CD4-positive, alpha-beta T cell treated with Interleukin-17A for 1 hour (primary cell): ENCODE measurements at regions not wholly inside any gene's neighbourhood (a gene's known extent, or its start where the extent isn't known, plus 50 kb on each side); places are given as distances from the start of the nearest gene placed in this dataset.

ENCODE experiments used
- DNase-seq: peaks from one replicate; pipeline ENCODE4 v3.0.0-alpha.2; 2020

DNA sequence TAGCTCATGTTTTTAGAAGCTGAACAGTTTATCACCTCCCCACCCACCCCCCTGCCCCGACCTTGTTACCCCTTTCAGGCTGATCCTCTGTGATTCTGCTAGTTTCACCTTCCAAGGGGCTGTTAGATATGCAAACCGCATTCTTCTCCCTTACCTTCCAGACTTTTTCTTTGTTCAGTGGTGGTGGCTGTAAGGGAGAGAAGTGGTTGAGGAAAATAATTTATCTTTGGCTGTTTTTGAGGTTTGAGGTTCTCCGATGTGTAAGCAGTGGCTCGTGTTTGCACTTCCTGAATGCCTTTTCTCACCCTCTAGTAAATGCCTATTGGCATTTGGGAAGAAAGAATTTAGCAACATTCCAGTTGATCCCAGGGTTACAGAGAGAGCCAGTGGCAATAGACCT, 69.4 kb upstream of the KCNG1 start:
- DNase-seq = no peak

DNA sequence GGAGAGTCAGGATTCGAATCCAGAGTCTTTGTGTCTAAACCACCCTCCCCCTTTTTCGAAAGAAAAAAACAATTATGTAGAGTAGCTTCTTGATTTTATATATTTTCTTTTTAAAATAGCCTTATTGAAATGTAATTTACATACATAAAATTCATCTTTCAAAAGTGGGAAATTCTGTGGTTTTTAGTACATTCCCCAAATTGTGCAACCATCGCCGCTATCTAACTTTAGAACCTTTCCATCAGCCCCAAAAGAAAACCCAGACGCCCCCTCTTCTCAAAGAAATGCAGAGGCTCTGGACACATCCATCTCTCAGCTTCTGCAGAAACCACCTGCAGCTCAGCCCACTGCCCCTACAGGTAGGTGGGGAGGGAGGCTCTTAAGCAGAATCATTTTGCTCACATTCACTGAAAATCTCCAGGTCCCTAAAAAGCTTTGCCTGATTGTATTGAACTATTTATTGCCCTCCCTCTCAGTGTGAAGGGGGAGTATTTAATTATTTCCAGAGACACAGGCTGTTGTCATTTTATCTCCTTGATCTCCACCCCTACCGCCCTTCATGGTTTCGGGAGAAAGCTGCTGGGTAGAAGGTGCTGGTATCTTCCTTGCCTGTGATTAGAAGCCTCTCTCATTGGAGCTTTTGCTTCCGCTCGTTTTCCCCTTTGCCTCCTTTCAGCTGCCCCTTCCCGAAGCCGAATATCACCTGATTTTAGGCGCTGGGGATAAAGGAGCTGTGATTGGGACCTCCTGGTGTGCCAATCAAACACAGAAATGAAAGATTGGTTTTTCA, 68.7 kb upstream of the KCNG1 start:
- DNase-seq = no peak

DNA sequence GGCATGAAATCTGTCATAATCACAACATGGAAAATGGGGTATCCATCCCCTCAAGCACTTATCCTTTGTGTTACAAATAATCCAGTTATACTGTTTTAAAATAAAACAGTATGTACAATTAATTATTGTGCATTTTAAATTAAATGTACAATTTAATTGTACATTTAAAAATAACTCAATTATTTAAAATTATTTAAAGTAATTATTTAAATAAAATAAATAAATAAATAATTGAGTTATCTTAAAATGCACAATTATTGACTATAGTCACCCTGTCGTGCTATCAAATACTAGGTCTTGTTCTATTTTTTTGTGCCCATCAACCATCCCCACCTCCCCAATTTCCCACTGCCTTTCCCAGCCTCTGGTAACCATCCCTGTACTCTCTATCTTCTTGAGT, 66.9 kb upstream of the KCNG1 start:
- DNase-seq = no peak

DNA sequence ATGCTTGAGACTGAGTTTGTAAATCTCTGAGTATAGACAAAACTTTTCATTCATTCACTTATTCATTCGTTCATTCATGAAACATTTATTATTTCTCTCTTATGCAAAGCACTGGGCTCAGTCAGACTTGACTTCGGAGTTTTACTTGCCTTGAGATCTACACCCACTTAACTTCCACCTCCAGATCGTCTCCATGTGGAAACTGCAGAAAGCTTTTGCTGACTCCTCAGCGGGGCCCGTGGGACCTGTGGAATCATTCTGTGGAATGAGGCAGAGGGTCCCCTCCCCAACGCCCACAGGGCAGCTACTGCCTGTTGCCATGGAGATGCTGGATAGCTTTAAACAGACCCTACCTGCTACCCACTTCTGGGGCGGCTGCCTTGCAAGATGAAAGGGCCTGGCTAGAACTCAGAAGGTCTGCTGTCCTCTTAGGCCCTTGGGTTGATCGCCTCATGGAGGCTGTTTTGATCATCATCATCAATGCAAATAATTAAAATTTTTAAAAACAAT, 66.4 kb upstream of the KCNG1 start:
- no peak for DNase-seq

DNA sequence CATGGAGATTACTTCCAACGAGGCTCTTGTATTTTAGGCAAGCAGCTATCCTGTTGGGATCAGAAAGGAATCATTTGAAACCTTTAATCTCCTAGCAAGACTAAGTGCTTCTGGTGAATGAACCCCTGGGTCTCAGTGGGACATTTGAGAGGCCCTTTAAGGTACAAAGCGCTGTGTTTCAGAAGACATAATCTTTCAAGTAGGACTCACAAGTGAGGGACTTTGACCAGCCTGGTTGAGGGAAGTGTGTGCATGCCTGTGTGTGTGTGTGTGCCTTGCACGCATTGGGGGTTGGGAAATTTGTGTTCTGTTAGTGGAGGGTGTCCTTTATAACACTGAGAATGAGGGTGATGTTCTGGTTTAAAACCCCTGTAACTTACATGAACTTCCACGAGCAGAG, 64.4 kb upstream of the KCNG1 start:
- DNase-seq = no peak

DNA sequence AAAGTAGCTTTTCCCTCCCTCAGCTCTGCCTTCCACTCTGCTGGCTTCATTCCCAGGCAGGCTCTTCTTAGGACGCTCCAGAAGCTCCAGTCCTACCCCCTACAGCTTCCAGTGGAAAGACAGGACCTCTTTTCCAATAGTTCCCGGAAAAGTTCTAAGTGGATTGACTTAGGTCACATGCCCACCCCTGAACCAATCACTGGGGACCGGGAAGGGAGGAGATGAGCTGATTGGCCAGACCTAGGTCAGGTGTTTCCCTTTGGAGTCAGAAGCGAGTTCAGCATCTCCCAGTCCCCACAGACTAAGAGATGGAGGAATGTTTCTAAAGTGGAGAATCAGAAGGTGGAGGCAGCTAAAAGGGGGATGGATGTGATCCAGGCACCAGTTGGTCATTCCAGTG, 62.9 kb upstream of the KCNG1 start:
- DNase-seq = no peak

DNA sequence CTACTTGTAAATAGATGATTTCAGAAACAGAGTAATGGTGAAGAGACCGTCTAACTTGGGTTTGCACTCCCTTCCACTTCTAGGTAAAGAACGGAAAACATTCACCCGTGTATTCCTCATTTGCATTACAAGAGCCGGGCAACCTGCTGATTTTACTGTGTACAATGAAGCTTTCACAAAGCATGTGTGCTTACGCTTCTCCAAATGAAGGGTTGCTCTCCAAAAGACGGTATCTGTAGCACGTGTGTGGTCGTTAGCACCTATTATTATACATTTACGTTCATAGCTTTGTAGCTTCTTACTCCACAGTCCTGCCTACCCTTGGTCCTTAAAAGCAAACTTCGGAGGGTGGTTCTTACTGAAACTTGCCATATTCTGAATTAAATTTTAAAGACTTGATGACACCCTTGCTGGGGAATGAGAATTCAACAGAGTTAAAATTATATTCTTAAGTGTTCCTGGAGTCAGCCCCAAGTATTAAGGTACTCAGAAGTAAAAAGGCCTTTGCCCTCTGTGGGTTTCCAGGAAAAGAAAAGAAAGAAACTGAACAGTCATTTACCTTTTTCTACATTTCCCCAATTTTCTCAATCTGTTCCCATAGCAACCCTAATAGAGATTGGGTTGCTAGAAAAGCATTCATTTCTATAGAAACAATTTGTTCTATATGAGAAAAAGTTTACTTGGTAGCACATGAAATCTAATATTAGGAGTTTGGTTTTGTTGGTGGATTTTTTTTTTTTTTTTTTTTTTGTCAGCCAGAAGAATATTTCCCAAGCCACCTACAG, 61.9 kb upstream of the KCNG1 start:
- DNase-seq = no peak

DNA sequence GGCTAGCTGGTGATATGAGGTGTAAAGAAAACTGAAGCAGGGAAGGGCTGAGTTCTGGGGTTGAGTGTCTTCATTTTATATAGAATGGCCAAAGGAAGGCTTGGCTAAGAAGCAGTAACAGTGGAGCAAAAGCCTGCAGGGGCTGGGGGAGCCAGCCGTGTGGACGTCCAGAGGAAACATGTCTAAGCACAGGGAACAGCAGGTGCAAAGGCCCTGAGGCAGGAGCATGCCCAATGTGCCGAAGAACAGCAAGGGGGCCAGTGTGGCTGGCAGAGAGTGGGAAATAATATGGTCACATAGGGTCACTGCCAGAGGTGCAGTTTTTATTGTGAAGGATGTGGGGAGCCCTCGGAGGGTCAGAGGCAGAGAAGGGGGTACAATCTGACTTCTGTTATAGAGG, 60.5 kb upstream of the KCNG1 start:
- DNase-seq = no peak

DNA sequence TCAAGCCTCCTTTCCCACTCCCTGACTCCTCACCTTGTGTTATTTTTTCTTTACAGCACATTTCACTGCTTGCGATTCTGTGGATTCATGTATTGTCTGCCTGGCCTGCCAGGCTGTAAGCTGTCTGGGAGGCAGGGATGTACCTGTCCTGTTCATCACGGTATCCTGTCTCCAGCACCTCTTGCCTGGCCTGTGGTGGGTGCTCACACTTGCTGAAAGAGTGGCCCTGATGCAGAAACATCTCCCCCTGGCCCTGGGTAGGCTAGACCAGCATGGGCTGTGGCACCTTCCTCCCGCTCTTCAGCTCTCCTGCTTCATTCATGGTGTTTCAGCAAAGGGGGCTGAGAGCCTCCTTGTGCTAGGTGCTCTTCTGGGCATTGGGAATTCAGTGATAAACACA, 60.1 kb upstream of the KCNG1 start:
- DNase-seq = no peak

DNA sequence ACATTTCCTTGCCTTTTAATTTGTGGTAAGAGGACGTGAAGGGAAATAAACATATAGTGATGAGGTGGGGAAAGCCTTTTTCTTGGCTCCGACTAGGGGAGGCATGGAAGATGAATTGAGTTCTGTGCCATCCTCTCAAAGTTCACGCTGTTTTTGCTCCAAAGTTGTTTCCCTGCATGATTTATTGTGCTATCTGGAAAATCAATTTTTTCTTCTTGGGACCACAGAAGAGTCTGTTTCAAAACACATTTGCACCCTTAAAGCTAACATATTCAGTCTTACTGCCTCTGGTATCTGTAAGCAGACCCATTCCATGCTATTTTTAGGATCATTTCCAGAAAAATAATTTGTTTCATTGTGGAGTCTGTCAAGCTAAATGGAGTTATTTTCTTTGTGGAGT, 57.6 kb upstream of the KCNG1 start:
- DNase-seq = no peak

DNA sequence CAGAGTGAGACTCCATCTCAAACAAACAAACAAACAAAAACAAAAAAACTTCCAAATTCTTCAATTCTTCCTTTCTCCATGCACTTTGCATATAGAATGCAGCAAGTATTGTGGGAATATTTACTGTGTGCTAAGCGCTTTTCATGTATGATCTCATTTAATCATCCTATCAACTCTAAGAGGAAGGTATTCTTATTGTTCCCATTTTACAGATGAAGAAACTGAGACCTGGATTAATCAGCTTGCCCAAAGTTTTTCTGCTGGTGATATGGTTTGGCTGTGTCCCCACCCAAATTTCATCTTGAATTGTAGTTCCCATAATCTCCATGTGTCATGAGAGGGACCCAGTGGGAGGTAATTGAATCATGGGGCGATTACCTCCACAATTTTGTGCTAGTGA, 56.6 kb upstream of the KCNG1 start:
- no peak for DNase-seq

DNA sequence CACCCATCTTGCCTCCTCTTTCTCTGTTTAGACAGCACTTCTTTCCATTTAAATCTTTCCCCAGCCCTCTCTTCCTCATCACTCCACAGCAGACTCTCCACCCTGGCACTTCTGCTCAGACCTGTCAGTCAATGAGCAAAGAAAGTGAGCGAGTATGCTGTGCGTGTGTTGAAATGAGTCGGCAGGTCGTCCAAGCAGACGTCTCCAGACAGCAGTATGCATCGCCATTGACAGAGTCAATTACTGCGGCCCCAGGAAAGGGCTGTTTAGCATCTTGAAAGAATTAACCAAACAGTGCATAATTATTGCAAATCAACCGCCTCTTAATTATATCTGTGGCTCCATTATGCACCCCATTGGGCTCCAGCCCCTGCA, 54.8 kb upstream of the KCNG1 start:
- DNase-seq = no peak

DNA sequence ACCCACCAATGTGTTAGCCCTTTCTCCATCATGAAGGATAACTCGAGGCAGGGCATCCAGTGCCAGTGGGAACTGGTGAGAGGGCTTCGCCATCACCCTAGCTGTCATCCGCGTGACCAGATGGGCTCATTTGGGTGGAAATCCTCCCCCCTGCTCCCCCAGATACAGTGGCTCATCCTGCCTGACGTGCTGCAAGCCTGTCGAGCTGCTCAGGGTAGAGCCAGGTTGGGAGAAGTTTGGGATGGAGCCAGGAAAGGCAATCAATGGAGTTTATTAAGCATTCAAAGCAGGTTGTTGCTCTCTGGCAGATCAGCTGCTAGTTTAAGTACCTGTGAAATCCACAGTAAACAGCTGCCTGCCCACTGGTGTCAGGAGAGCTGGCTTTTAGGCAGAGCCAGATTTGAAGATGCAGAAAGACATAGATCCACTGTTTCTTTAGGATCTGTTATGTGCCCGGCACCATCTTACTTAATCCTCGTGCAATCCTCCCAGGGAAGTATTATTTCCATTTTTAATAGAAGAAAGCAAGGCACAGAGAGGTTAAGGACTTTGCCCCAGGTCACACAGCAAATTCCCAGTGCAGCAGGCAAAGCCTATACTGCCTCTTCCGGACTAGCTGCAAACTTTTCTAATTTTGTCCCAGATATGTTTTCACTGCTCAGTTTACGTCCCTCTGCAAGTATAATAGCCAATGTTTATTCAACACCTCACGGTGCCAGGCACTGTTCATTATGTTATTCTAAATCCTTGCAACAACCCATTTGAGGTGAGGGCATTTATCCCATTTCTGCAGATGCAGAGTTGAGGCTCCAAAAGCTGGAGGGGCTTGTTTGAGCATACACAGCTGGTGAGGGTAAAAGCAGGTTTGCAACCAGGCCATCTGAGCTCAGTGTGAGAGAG, 54.1 kb upstream of the KCNG1 start:
- DNase-seq = no peak

DNA sequence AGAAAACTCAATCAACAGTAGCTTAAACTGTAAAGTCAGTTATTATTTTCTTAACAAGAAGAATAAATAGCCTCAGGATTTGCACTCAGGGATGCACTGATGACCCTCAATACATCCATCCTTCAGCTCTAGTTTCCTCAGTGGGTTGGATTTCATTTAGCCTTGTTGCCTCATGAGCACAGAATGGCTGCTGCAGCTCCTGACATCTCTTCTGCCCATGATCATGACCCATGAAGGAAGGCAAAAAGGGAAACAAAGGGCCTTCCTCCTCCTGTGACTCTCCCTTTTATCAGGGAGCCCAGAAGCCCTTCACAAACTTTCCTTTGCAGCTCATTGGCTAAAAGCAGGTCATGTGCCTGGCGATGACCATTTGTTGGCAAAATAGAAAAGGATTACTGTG, 51.2 kb upstream of the KCNG1 start:
- no peak for DNase-seq
